ENCODE measurements at regions not wholly inside any gene's neighbourhood (a gene's known extent, or its start where the extent isn't known, plus 50 kb on each side); places are given as distances from the start of the nearest gene placed in this dataset.

- no peak for TF ChIP-seq ZNF425 (CRISPR knock-in tag; conservative IDR thresholded peaks at IDR 0.05)
These were observed 245.6 kb upstream of the RAI14 start (continued) for GRCh38 chr5:34410411-34411139.

- Mint-ChIP-seq H3K4me3 (peak overlapping the region; percentile 29; the same call in 1 of the 2 replicates), H3K27me3 (ENCODE audit: low read depth) (peaks cover 2% of the 10 kb centered on the region), H3K36me3 (peaks cover 26% of the 10 kb centered on the region), H3K4me1 (peaks cover 74% of the 10 kb centered on the region), H3K27ac (peak overlapping the region; percentile 92), H3K9me3 (peaks cover 29% of the 10 kb centered on the region)
- POLR2A ChIA-PET, result interaction anchor here (0.6 kb wide), 1 partner anchor 962 kb away, joined by 6 read pairs; no protein-coding TSS in a partner anchor
- CTCF ChIA-PET, result interaction anchor here (0.7 to 2.2 kb wide), 4 partner anchors 29 to 64 kb away, joined by 3 to 6 read pairs (median 3); no protein-coding TSS in a partner anchor
- DNase-seq (ENCODE audit: low spot score) (peak; percentile 44), ATAC-seq (peak; percentile 75)
- TF ChIP-seq, protein P1, sequence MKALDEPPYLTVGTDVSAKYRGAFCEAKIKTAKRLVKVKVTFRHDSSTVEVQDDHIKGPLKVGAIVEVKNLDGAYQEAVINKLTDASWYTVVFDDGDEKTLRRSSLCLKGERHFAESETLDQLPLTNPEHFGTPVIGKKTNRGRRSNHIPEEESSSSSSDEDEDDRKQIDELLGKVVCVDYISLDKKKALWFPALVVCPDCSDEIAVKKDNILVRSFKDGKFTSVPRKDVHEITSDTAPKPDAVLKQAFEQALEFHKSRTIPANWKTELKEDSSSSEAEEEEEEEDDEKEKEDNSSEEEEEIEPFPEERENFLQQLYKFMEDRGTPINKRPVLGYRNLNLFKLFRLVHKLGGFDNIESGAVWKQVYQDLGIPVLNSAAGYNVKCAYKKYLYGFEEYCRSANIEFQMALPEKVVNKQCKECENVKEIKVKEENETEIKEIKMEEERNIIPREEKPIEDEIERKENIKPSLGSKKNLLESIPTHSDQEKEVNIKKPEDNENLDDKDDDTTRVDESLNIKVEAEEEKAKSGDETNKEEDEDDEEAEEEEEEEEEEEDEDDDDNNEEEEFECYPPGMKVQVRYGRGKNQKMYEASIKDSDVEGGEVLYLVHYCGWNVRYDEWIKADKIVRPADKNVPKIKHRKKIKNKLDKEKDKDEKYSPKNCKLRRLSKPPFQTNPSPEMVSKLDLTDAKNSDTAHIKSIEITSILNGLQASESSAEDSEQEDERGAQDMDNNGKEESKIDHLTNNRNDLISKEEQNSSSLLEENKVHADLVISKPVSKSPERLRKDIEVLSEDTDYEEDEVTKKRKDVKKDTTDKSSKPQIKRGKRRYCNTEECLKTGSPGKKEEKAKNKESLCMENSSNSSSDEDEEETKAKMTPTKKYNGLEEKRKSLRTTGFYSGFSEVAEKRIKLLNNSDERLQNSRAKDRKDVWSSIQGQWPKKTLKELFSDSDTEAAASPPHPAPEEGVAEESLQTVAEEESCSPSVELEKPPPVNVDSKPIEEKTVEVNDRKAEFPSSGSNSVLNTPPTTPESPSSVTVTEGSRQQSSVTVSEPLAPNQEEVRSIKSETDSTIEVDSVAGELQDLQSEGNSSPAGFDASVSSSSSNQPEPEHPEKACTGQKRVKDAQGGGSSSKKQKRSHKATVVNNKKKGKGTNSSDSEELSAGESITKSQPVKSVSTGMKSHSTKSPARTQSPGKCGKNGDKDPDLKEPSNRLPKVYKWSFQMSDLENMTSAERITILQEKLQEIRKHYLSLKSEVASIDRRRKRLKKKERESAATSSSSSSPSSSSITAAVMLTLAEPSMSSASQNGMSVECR (CRISPR knock-in tag; IDR thresholded peaks at IDR 0.05; ENCODE audit: borderline replicate concordance), result no peak
- TF ChIP-seq ZNF396 (CRISPR knock-in tag; IDR thresholded peaks at IDR 0.05; ENCODE audit: borderline replicate concordance) (peak; percentile 83; the same call in 1 of the 2 replicates), NR2C2 (CRISPR knock-in tag; IDR thresholded peaks at IDR 0.05) (no peak), NR3C1 (CRISPR knock-in tag; conservative IDR thresholded peaks at IDR 0.05; ENCODE audit: low read depth) (no peak), FOXK1 (CRISPR knock-in tag; IDR thresholded peaks at IDR 0.05) (0 out of 2 replicates have a peak, but pooled peaks have one; percentile 8), HMGA2 (CRISPR knock-in tag; IDR thresholded peaks at IDR 0.05) (no peak), TEAD1 (CRISPR knock-in tag; IDR thresholded peaks at IDR 0.05) (0 out of 2 replicates have a peak, but pooled peaks have one; percentile 22), E2F1 (CRISPR knock-in tag; IDR thresholded peaks at IDR 0.05) (no peak), SMAD4 (CRISPR knock-in tag; IDR thresholded peaks at IDR 0.05) (no peak), JAZF1 (CRISPR knock-in tag; IDR thresholded peaks at IDR 0.05) (no peak), ZNF138 (CRISPR knock-in tag; conservative IDR thresholded peaks at IDR 0.05) (no peak), GRHL2 (CRISPR knock-in tag; IDR thresholded peaks at IDR 0.05; ENCODE audit: insufficient replicate concordance, severe bottlenecking) (no peak), ZNF512 (CRISPR knock-in tag; IDR thresholded peaks at IDR 0.05; ENCODE audit: borderline replicate concordance) (no peak), PRDM15 (CRISPR knock-in tag; IDR thresholded peaks at IDR 0.05) (no peak), NFATC4 (CRISPR knock-in tag; IDR thresholded peaks at IDR 0.05) (no peak), SMAD3 (CRISPR knock-in tag; IDR thresholded peaks at IDR 0.05; ENCODE audit: borderline replicate concordance) (no peak), EMX1 (CRISPR knock-in tag; IDR thresholded peaks at IDR 0.05) (no peak), CREM (CRISPR knock-in tag; IDR thresholded peaks at IDR 0.05) (peak; percentile 40; the same call in 1 of the 2 replicates), ESRRA (CRISPR knock-in tag; IDR thresholded peaks at IDR 0.05; ENCODE audit: borderline replicate concordance) (no peak)
These were observed 244.4 kb upstream of the RAI14 start for GRCh38 chr5:34411470-34412346.
